Endothelial cell of umbilical vein (primary cell): ENCODE measurements at regions not wholly inside any gene's neighbourhood (a gene's known extent, or its start where the extent isn't known, plus 50 kb on each side); places are given as distances from the start of the nearest gene placed in this dataset.
"Not testable (repeated sequence)": the region's sequence is repeated elsewhere in the genome, so short reads cannot be mapped to it uniquely, and the experiment has no call there.

ENCODE experiments used
- BruUV-seq: library from RNA; stranded (reverse); fragments of 400-500 nt; replicated peaks from 2 replicates; lab custom pipeline; 2021; lab: Mats Ljungman, UMichigan
- CTCF ChIA-PET: fragments of 300-600, 350-600 bp; sonication (Branson Sonifier 250); formaldehyde crosslinking; loops from one replicate; lab custom pipeline; 2021; ENCODE audit warnings: antibody characterized with exemption, inconsistent platforms; lab: Charles Lee
- POLR2A ChIA-PET: fragments of 300-600, 350-600 bp; sonication (Branson Sonifier 250); formaldehyde crosslinking; loops from one replicate; lab custom pipeline; 2021; ENCODE audit warnings: antibody characterized with exemption, inconsistent platforms; lab: Charles Lee
- DNase-seq: peaks from one replicate; pipeline ENCODE4 v3.0.0-alpha.2; 2011; ENCODE audit warnings: low read depth, low spot score
- FAIRE-seq: peaks from 2 replicates; lab custom pipeline; 2011; peaks lifted over from hg19 to GRCh38; lab: Jason Lieb, UNC
- H2AFZ ChIP-seq: 2 replicates; pipeline ENCODE4 v1.6.0; 2012; ENCODE audit warnings: low read depth, low read length, control low read depth, inconsistent platforms
- H3K27ac ChIP-seq: 2 replicates; pipeline ENCODE4 v1.5.1; 2011; ENCODE audit warnings: low read depth, mild to moderate bottlenecking, control low read depth, low read length, moderate library complexity; ENCODE audit not compliant: insufficient read depth
- H3K27me3 ChIP-seq, 2 experiments: 2 replicates each; pipeline versions ENCODE4 v1.6.0 to v1.6.1; 2011; ENCODE audit warnings: low read length in 2 of 2, mixed read lengths in 1 of 2; ENCODE audit not compliant: control insufficient read depth in 2 of 2, insufficient read depth in 2 of 2
- H3K36me3 ChIP-seq, 2 experiments: 2 replicates in 1 of 2; 3 replicates in 1 of 2; pipeline ENCODE4 v1.5.1; 2011; ENCODE audit warnings: low read length in 2 of 2, mild to moderate bottlenecking in 1 of 2, moderate library complexity in 1 of 2; ENCODE audit not compliant: control insufficient read depth in 2 of 2, insufficient read depth in 2 of 2; ENCODE audit errors: extremely low read depth in 1 of 2
- H3K4me1 ChIP-seq: 3 replicates; pipeline ENCODE4 v1.5.1; 2011; ENCODE audit warnings: mild to moderate bottlenecking, low read length; ENCODE audit not compliant: control insufficient read depth, insufficient read depth; ENCODE audit errors: extremely low read depth
- H3K4me2 ChIP-seq: 2 replicates; pipeline ENCODE4 v1.6.1; 2011; ENCODE audit warnings: low read length, control low read depth, mixed read lengths; ENCODE audit not compliant: insufficient read depth
- H3K4me3 ChIP-seq, 3 experiments: fragments of 200-600 bp in 1 of 3; sonication (generic), shearing (Covaris generic) in 1 of 3; replicated peaks in 1 of 3; 2 replicates each; pipeline ENCODE4 v1.5.1; 2011 to 2016; ENCODE audit warnings: control low read depth in 3 of 3, low read length in 3 of 3, mild to moderate bottlenecking in 2 of 3, inconsistent platforms in 1 of 3, low read depth in 1 of 3, moderate library complexity in 1 of 3; ENCODE audit not compliant: insufficient read depth in 1 of 3
- H3K79me2 ChIP-seq: 2 replicates; pipeline ENCODE4 v1.6.0; 2012; ENCODE audit warnings: low read length, inconsistent platforms; ENCODE audit not compliant: control insufficient read depth, insufficient read depth
- H3K9ac ChIP-seq: replicated peaks from 2 replicates; pipeline ENCODE3; 2011; ENCODE audit warnings: low read length, control low read depth; ENCODE audit not compliant: insufficient read depth; ENCODE audit errors: extremely low read depth
- H3K9me1 ChIP-seq: replicated peaks from 3 replicates; pipeline ENCODE4 v1.6.0; 2011; ENCODE audit warnings: mild to moderate bottlenecking, low read length; ENCODE audit not compliant: control insufficient read depth, insufficient read depth; ENCODE audit errors: extremely low read depth
- H3K9me3 ChIP-seq: replicated peaks from 2 replicates; pipeline ENCODE4 v1.5.1; 2012; ENCODE audit warnings: low read length, inconsistent platforms; ENCODE audit not compliant: control insufficient read depth, insufficient read depth
- H4K20me1 ChIP-seq: replicated peaks from 2 replicates; pipeline ENCODE3; 2011; ENCODE audit warnings: mild to moderate bottlenecking, low read length; ENCODE audit not compliant: control insufficient read depth, insufficient read depth; ENCODE audit errors: extremely low read depth
- CTCF ChIP-seq, 2 donors: IDR thresholded peaks; 1 replicate in 1 of 2; 2 replicates in 1 of 2; pipeline ENCODE4 v1.5.1; 2011; ENCODE audit warnings: low read length in 2 of 2, mild to moderate bottlenecking in 2 of 2, moderate library complexity in 2 of 2, control low read depth in 1 of 2, inconsistent platforms in 1 of 2, low read depth in 1 of 2; ENCODE audit not compliant: insufficient read depth in 1 of 2; ENCODE audit errors: extremely low read depth in 1 of 2
- EZH2 ChIP-seq: IDR thresholded peaks from 2 replicates; pipeline ENCODE4 v1.6.1; 2012; ENCODE audit warnings: borderline replicate concordance, low read depth, mild to moderate bottlenecking, moderate library complexity, low read length, inconsistent platforms; ENCODE audit not compliant: severe bottlenecking
- FOS ChIP-seq: IDR thresholded peaks from 2 replicates; pipeline ENCODE4 v1.6.1; 2011; ENCODE audit warnings: mild to moderate bottlenecking, low read length, moderate library complexity, borderline replicate concordance; ENCODE audit not compliant: insufficient read depth
- GATA2 ChIP-seq: IDR thresholded peaks from 2 replicates; pipeline ENCODE4 v1.7.0; 2011; ENCODE audit warnings: low read depth, mild to moderate bottlenecking, moderate library complexity, mixed read lengths, low read length; ENCODE audit not compliant: insufficient read length, insufficient read depth
- JUN ChIP-seq: IDR thresholded peaks from 2 replicates; pipeline ENCODE4 v1.6.1; 2011; ENCODE audit warnings: borderline replicate concordance, low read depth; ENCODE audit not compliant: insufficient read length, insufficient read depth
- MYC ChIP-seq: IDR thresholded peaks from one replicate; pipeline ENCODE4 v1.6.1; 2011; ENCODE audit warnings: mild to moderate bottlenecking, low read depth, low read length
- POLR2A ChIP-seq: IDR thresholded peaks from 2 replicates; pipeline ENCODE4 v1.6.1; 2012; ENCODE audit warnings: low read depth, mild to moderate bottlenecking, control low read depth, low read length
- POLR2AphosphoS5 ChIP-seq: IDR thresholded peaks from 2 replicates; pipeline ENCODE4 v1.6.1; 2012; ENCODE audit warnings: low read depth, mild to moderate bottlenecking, control low read depth, low read length, moderate library complexity; ENCODE audit not compliant: insufficient read depth
- dilution Hi-C: fragments of 300-500 bp; cut with MboI; formaldehyde crosslinking; loops from one replicate; pipeline ENCODE4 v1.15.0; 2019; ENCODE audit warnings: low sequenced_read_pairs; ENCODE audit not compliant: extremely low pct_ligation_motif_present
- intact Hi-C: fragments of 100-400 bp; cut with micrococcal nuclease; formaldehyde crosslinking; loops from one replicate; pipeline ENCODE4 v1.10.0; 2022
- TF ChIP-seq, protein P1 (sequence below): IDR thresholded peaks from 2 replicates; pipeline ENCODE4 v1.6.1; 2011; ENCODE audit not compliant: insufficient read depth, insufficient read length

DNA sequence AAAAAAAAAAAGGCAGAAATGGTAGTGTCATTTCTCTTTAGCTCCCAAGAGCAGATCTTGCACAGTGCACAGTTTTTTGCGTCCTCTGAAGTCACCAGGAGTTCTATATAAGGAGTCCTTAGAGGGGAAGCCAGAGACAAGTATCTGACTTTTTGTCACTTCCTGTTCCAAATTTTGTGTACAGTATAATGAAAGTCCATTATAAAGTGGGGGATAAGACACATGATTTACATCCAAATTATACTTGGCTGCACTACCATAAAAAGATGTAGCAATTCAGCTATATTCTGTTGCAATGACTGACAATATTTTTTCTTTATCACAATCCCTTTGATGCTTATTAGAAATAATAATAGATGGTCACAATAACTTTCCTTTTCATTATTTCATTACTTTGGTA, 1276.9 kb upstream of the ADGRL2 start:
- Histone ChIP-seq H3K36me3 (no peaks in the 10 kb centered on the region), H2AFZ (no peak overlapping the region), H3K79me2 (no peaks in the 10 kb centered on the region), H3K4me2 (no peak overlapping the region), H3K9ac (no peak overlapping the region), H3K4me1 (no peaks in the 10 kb centered on the region), H3K4me3 (no peak overlapping the region), H3K9me1 (no peaks in the 10 kb centered on the region), H3K27ac (no peak overlapping the region), H3K27me3 (no peaks in the 10 kb centered on the region), H3K9me3 (no peaks in the 10 kb centered on the region), H4K20me1 (no peaks in the 10 kb centered on the region)
- FAIRE-seq (no peak), DNase-seq (no peak)
- dilution Hi-C loops = no loop called here
- TF ChIP-seq CTCF (IDR thresholded peaks at IDR 0.05; ENCODE audit: extremely low read depth in 1 of 2, insufficient read depth in 1 of 2, low read depth in 1 of 2, low read length in 2 of 2) (no peak), POLR2A (no peak), POLR2AphosphoS5 (no peak), FOS (no peak), EZH2 (no peak), GATA2 (no peak), MYC (no peak), JUN (no peak)
- TF ChIP-seq, protein P1, sequence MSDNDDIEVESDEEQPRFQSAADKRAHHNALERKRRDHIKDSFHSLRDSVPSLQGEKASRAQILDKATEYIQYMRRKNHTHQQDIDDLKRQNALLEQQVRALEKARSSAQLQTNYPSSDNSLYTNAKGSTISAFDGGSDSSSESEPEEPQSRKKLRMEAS = no peak
- ChIA-PET POLR2A (no interaction called here), CTCF (no interaction called here)
- BruUV-seq = no TSS peak
- intact Hi-C loops = no loop called here

DNA sequence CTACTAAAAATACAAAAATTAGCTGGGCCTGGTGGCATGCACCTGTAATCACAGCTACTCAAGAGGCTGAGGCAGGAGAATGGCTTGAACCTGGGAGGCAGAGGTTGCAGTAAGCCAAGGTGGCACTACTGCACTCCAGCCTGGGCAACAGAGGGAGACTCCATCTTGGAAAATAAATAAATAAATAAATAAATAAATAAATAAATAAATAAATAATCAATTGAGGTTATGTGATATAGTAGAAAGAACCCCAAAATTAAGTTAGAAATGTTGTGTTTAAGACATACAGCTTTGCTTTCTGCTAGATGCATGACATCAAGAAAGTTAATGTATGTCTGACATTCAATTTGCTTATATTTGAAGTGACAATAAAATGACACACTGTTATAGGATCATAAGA, 1277.7 kb upstream of the ADGRL2 start:
- FAIRE-seq, H3K27ac ChIP-seq, H3K27me3 ChIP-seq, intact Hi-C loops, BruUV-seq, H2AFZ ChIP-seq, H3K4me2 ChIP-seq, H3K36me3 ChIP-seq, H3K9me3 ChIP-seq, H3K4me1 ChIP-seq, CTCF ChIA-PET, H3K4me3 ChIP-seq, H3K9me1 ChIP-seq, H3K79me2 ChIP-seq, POLR2A ChIA-PET, dilution Hi-C loops, H4K20me1 ChIP-seq, DNase-seq, H3K9ac ChIP-seq: not testable (repeated sequence)
